IPS-20b (cell line): ENCODE measurements at regions not wholly inside any gene's neighbourhood (a gene's known extent, or its start where the extent isn't known, plus 50 kb on each side); places are given as distances from the start of the nearest gene placed in this dataset.

ENCODE experiments used
- H3K27ac ChIP-seq: one replicate; pipeline ENCODE4 v1.5.1; 2013; ENCODE audit warnings: low read length
- H3K27me3 ChIP-seq: 2 replicates; pipeline ENCODE4 v1.6.1; 2013; ENCODE audit warnings: mild to moderate bottlenecking, low read length, inconsistent platforms; ENCODE audit not compliant: insufficient read depth
- H3K36me3 ChIP-seq: 2 replicates; pipeline ENCODE4 v1.6.1; 2013; ENCODE audit warnings: low read depth, mild to moderate bottlenecking, inconsistent platforms, low read length, moderate library complexity; ENCODE audit not compliant: insufficient read depth
- H3K4me1 ChIP-seq: 2 replicates; pipeline ENCODE4 v1.6.1; 2013; ENCODE audit warnings: mild to moderate bottlenecking, control low read depth, inconsistent platforms, low read length, moderate library complexity; ENCODE audit not compliant: insufficient read depth
- H3K4me3 ChIP-seq: 2 replicates; pipeline ENCODE4 v1.5.1; 2013; ENCODE audit warnings: mild to moderate bottlenecking, low read length, inconsistent platforms
- H3K9ac ChIP-seq: 2 replicates; pipeline ENCODE4 v1.6.1; 2013; ENCODE audit warnings: low read depth, mild to moderate bottlenecking, inconsistent platforms, low read length, moderate library complexity
- H3K9me3 ChIP-seq: 2 replicates; pipeline ENCODE4 v1.6.1; 2013; ENCODE audit warnings: mild to moderate bottlenecking, low read depth, low read length, inconsistent platforms; ENCODE audit not compliant: insufficient read depth

- H3K4me1 ChIP-seq = peaks cover under 1% of the 10 kb centered on the region; the same call in 1 of the 2 replicates
- H3K36me3 ChIP-seq = no peaks in the 10 kb centered on the region
- H3K9ac ChIP-seq = no peak overlapping the region
Measured at GRCh38 chr2:175475130-175475529, 293.6 kb upstream of the ATP5MC3 start.

GRCh38 chr2:175468431-175469098 is 287.1 kb upstream of the ATP5MC3 start:
- Histone ChIP-seq H3K4me3 (no peak overlapping the region), H3K27ac (no peak overlapping the region), H3K9ac (no peak overlapping the region), H3K9me3 (no peaks in the 10 kb centered on the region), H3K27me3 (no peaks in the 10 kb centered on the region), H3K36me3 (no peaks in the 10 kb centered on the region), H3K4me1 (no peaks in the 10 kb centered on the region)

More at GRCh38 chr2:175475130-175475529, 293.6 kb upstream of the ATP5MC3 start:
- no peaks in the 10 kb centered on the region for H3K9me3 ChIP-seq
- no peak overlapping the region for H3K4me3 ChIP-seq
- no peaks in the 10 kb centered on the region for H3K27me3 ChIP-seq
- H3K27ac ChIP-seq = no peak overlapping the region

GRCh38 chr2:175465101-175465500 is 283.6 kb upstream of the ATP5MC3 start:
- Histone ChIP-seq H3K9ac (no peak overlapping the region), H3K4me1 (no peaks in the 10 kb centered on the region), H3K9me3 (peaks cover 7% of the 10 kb centered on the region; the same call in 1 of the 2 replicates), H3K36me3 (no peaks in the 10 kb centered on the region), H3K27ac (no peak overlapping the region), H3K4me3 (no peak overlapping the region), H3K27me3 (no peaks in the 10 kb centered on the region)

- no peak overlapping the region for H3K27ac ChIP-seq
- H3K36me3 ChIP-seq = no peaks in the 10 kb centered on the region
- H3K4me3 ChIP-seq = no peak overlapping the region
- peaks cover 7% of the 10 kb centered on the region; the same call in 1 of the 2 replicates for H3K9me3 ChIP-seq
- no peaks in the 10 kb centered on the region for H3K4me1 ChIP-seq
- no peak overlapping the region for H3K9ac ChIP-seq
- H3K27me3 ChIP-seq = no peaks in the 10 kb centered on the region
Measured at GRCh38 chr2:175464311-175464670, 282.8 kb upstream of the ATP5MC3 start.

- H3K27ac ChIP-seq = no peak overlapping the region
- H3K27me3 ChIP-seq = no peaks in the 10 kb centered on the region
- H3K4me3 ChIP-seq = no peak overlapping the region
- peaks cover 7% of the 10 kb centered on the region; the same call in 1 of the 2 replicates for H3K9me3 ChIP-seq
- H3K4me1 ChIP-seq = no peaks in the 10 kb centered on the region
- H3K36me3 ChIP-seq = no peaks in the 10 kb centered on the region
- no peak overlapping the region for H3K9ac ChIP-seq
Measured at GRCh38 chr2:175463589-175464310, 282.2 kb upstream of the ATP5MC3 start.

GRCh38 chr2:175463169-175463568 is 281.7 kb upstream of the ATP5MC3 start:
- Histone ChIP-seq H3K36me3 (no peaks in the 10 kb centered on the region), H3K27me3 (no peaks in the 10 kb centered on the region), H3K9ac (no peak overlapping the region), H3K4me1 (no peaks in the 10 kb centered on the region), H3K9me3 (peaks cover 7% of the 10 kb centered on the region; the same call in 1 of the 2 replicates), H3K4me3 (no peak overlapping the region), H3K27ac (no peak overlapping the region)

GRCh38 chr2:175462246-175462645 is 280.7 kb upstream of the ATP5MC3 start:
- no peaks in the 10 kb centered on the region for H3K4me1 ChIP-seq
- peaks cover 7% of the 10 kb centered on the region; the same call in 1 of the 2 replicates for H3K9me3 ChIP-seq
- H3K27ac ChIP-seq = no peak overlapping the region
- no peaks in the 10 kb centered on the region for H3K36me3 ChIP-seq
- H3K9ac ChIP-seq = no peak overlapping the region
- no peak overlapping the region for H3K4me3 ChIP-seq
- H3K27me3 ChIP-seq = no peaks in the 10 kb centered on the region

- Histone ChIP-seq H3K9ac (no peak overlapping the region), H3K27me3 (no peaks in the 10 kb centered on the region), H3K9me3 (peaks cover 7% of the 10 kb centered on the region; the same call in 1 of the 2 replicates), H3K4me3 (no peak overlapping the region), H3K27ac (no peak overlapping the region), H3K36me3 (no peaks in the 10 kb centered on the region), H3K4me1 (no peaks in the 10 kb centered on the region)
Measured at GRCh38 chr2:175461839-175462238, 280.3 kb upstream of the ATP5MC3 start.

- Histone ChIP-seq H3K4me1 (no peaks in the 10 kb centered on the region), H3K9ac (no peak overlapping the region), H3K36me3 (no peaks in the 10 kb centered on the region), H3K9me3 (peaks cover 7% of the 10 kb centered on the region; the same call in 1 of the 2 replicates), H3K27ac (no peak overlapping the region), H3K4me3 (no peak overlapping the region), H3K27me3 (no peaks in the 10 kb centered on the region)
Measured at GRCh38 chr2:175457895-175458448, 276.5 kb upstream of the ATP5MC3 start.

- H3K9me3 ChIP-seq = no peaks in the 10 kb centered on the region
Measured at GRCh38 chr2:175454953-175455389, 273.5 kb upstream of the ATP5MC3 start.

GRCh38 chr2:175450029-175450760 is 268.7 kb upstream of the ATP5MC3 start:
- Histone ChIP-seq H3K27ac (no peak overlapping the region), H3K27me3 (no peaks in the 10 kb centered on the region), H3K9me3 (no peaks in the 10 kb centered on the region), H3K9ac (no peak overlapping the region), H3K4me3 (no peak overlapping the region), H3K36me3 (no peaks in the 10 kb centered on the region), H3K4me1 (no peaks in the 10 kb centered on the region)

More at GRCh38 chr2:175454953-175455389, 273.5 kb upstream of the ATP5MC3 start:
- no peaks in the 10 kb centered on the region for H3K36me3 ChIP-seq
- H3K27me3 ChIP-seq = no peaks in the 10 kb centered on the region
- no peak overlapping the region for H3K27ac ChIP-seq
- H3K4me3 ChIP-seq = no peak overlapping the region
- no peaks in the 10 kb centered on the region for H3K4me1 ChIP-seq
- H3K9ac ChIP-seq = no peak overlapping the region
